ENCODE measurements at regions not wholly inside any gene's neighbourhood (a gene's known extent, or its start where the extent isn't known, plus 50 kb on each side); places are given as distances from the start of the nearest gene placed in this dataset.
"Not testable (repeated sequence)": the region's sequence is repeated elsewhere in the genome, so short reads cannot be mapped to it uniquely, and the experiment has no call there.

DNA sequence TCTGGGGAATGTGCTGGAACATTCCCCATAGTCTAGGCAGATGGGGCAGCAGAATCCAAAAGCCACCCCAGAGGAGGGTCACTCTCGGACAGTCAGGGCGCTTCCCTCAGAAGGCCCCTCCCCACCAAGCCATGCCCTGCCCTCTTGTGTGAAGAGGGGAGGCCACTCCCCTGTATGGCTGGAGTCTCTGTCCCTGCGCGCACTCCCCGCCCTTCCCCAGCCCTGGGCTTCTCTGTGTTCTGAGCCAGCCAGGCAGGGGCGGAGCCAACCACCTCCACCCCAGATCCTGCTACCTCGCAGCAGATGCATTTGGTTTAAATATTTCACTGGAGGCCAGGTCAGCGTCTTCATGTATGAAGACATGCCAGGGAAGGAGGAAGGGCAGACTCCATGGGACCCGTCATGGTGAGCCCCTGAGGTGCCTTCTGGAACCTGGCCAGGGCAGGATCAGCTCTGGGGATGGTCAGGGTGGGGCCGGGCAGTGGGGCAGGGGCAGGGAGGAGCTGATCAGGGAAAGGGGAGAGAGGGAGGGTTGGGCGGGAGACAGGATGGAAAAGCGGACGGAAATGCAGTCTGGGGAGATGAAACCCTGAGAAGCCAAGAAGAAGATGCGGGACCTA is 107.3 kb downstream of the ADRA2C start:
- DNase-seq (ENCODE audit: low read depth) = no peak
- TF ChIP-seq CTCF (IDR thresholded peaks at IDR 0.05; ENCODE audit: low read depth, low read length, missing control alignments) = no peak
- H3K4me3 ChIP-seq (ENCODE audit: low read depth, low read length) = no peak overlapping the region
- in situ Hi-C loops (cut with HindIII; ENCODE audit: low sequenced_read_pairs) = no loop called here

- no peak overlapping the region for H3K4me3 ChIP-seq (ENCODE audit: low read depth, low read length)
- DNase-seq (ENCODE audit: low read depth) = no peak
- TF ChIP-seq CTCF (IDR thresholded peaks at IDR 0.05; ENCODE audit: low read depth, low read length, missing control alignments) = no peak
- in situ Hi-C loops (cut with HindIII; ENCODE audit: low sequenced_read_pairs) = no loop called here
Observed at GRCh38 chr4:3874028-3874415, 107.8 kb downstream of the ADRA2C start.

DNA sequence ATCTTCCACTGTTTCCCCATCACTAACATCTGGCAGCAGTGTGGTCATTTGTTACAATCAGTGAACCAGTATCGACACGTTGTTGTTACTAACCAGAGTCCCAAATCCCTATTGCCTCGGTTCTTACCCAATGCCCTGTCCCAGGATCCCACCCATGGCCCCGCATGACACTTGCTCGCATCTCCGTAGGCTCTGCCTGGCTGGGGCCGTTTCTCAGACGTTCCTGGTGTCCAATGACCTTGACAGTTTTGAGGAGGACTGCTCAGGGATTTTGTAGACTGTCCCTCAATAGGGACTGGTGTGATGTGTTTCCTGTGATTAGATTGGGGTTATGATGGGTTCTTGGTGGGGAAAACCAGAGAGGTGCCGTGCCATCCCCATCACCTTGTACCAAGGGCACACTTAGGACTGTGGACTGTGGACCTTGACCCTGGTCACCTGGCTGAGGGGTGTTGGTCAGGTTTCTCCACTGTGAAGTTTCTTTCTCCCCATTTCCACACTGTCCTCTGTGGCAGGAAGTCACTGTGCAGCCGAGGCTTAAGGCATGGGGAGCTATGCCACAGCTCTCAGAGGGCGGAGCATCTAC is 108.4 kb downstream of the ADRA2C start:
- TF ChIP-seq CTCF (IDR thresholded peaks at IDR 0.05; ENCODE audit: low read depth, low read length, missing control alignments) = no peak
- DNase-seq (ENCODE audit: low read depth) = no peak
- no peak overlapping the region for H3K4me3 ChIP-seq (ENCODE audit: low read depth, low read length)
- in situ Hi-C loops (cut with HindIII; ENCODE audit: low sequenced_read_pairs) = no loop called here

DNA sequence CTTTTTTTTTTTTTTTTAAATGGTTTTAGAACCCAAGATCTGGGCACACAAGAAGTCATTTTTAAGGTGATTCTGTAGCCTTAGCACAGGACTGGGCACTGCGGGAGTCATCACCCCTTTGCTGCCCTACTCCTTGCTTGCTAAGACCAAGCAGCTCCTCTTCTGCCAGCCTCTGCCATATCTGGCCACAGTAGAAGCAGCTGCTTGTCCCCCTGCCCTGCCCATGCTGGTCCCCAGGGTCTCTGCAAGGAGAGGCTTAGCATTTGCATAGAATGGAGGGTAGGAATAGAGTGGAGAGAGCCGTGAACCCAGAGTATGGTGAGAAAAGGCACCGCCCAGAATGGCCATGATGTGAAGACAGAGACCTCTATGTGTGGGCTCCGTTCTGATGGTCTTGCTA is 109.3 kb downstream of the ADRA2C start:
- in situ Hi-C loops (cut with HindIII; ENCODE audit: low sequenced_read_pairs) = no loop called here
- no peak for TF ChIP-seq CTCF (IDR thresholded peaks at IDR 0.05; ENCODE audit: low read depth, low read length, missing control alignments)
- DNase-seq (ENCODE audit: low read depth) = no peak
- H3K4me3 ChIP-seq (ENCODE audit: low read depth, low read length) = no peak overlapping the region

DNA sequence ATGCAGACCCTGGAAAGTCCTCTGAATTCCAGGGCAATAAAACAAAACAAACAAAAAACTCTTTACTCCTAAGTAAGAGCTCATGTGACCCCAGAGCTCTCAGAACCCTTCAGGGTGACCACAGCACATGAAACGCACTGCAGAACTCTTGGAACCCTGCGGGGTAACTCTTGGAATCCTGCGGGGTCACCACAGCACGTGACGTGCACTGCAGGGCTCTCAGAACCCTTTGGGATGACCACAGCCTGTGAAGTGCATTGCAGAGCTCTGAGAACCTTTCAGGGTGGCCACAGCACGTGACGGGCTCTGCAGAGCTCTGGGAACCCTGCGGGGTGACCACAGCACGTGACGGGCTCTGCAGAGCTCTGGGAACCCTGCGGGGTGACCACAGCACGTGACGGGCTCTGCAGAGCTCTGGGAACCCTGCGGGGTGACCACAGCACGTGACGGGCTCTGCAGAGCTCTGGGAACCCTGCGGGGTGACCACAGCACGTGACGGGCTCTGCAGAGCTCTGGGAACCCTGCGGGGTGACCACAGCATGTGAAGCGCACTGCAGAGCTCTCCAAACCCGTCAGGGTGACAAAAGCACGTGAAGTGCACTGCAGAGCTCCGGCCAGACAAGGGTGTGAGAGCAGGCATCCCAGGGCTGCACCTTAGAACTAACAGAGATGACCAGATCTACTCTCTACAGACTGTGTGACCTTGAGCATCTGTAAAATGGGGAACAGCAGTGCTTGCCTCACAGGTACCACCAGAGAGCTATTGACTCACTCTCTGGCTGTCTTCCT is 110.1 kb downstream of the ADRA2C start:
- DNase-seq (ENCODE audit: low read depth); in situ Hi-C loops (cut with HindIII; ENCODE audit: low sequenced_read_pairs): not testable (repeated sequence)

GRCh38 chr4:3877236-3877635 is 111.1 kb downstream of the ADRA2C start:
- DNase-seq (ENCODE audit: low read depth) = no peak
- TF ChIP-seq CTCF (IDR thresholded peaks at IDR 0.05; ENCODE audit: low read depth, low read length, missing control alignments) = no peak
- H3K4me3 ChIP-seq (ENCODE audit: low read depth, low read length) = no peak overlapping the region
- in situ Hi-C loops (cut with HindIII; ENCODE audit: low sequenced_read_pairs) = no loop called here

More for the DNA sequence above, 110.1 kb downstream of the ADRA2C start:
- not testable (repeated sequence) for H3K4me3 ChIP-seq (ENCODE audit: low read depth, low read length)

- DNase-seq (ENCODE audit: low read depth) = no peak
- in situ Hi-C loops (cut with HindIII; ENCODE audit: low sequenced_read_pairs) = no loop called here
- TF ChIP-seq CTCF (IDR thresholded peaks at IDR 0.05; ENCODE audit: low read depth, low read length, missing control alignments) = no peak
- H3K4me3 ChIP-seq (ENCODE audit: low read depth, low read length) = no peak overlapping the region
Observed at GRCh38 chr4:3877868-3878267, 111.7 kb downstream of the ADRA2C start.

Measured in astrocyte of the cerebellum (primary cell).